HepG2 (cell line): ENCODE measurements at regions not wholly inside any gene's neighbourhood (a gene's known extent, or its start where the extent isn't known, plus 50 kb on each side); places are given as distances from the start of the nearest gene placed in this dataset.

Source experiments
- ATAC-seq: fragments of 200-7000 bp; cut with Tn5 transposase; 3 replicates; pipeline ENCODE4 v1.9.1; 2020; ENCODE audit warnings: mild to moderate bottlenecking, moderate library complexity
- BruUV-seq: library from RNA; stranded (reverse); fragments of 400-500 nt; replicated peaks from 2 replicates; lab custom pipeline; 2021; lab: Mats Ljungman, UMichigan
- CTCF ChIA-PET: fragments of 300-600 bp; formaldehyde crosslinking; extraction: SDS; loops from one replicate; lab custom pipeline; 2021; ENCODE audit warnings: low total read pairs, inconsistent platforms, low intra/inter-chr PET ratio; lab: Yijun Ruan, JAX
- POLR2A ChIA-PET: fragments of 350-600 bp; sonication (Branson Sonifier 250); formaldehyde crosslinking; loops from one replicate; lab custom pipeline; 2020; ENCODE audit warnings: antibody characterized with exemption, inconsistent platforms; lab: Yijun Ruan, JAX
- DNase-seq: peaks from one replicate; pipeline ENCODE4 v3.0.0-alpha.2; 2015; ENCODE audit warnings: low spot score
- FAIRE-seq: peaks from 3 replicates; lab custom pipeline; 2011; peaks lifted over from hg19 to GRCh38; lab: Jason Lieb, UNC
- H2AFZ ChIP-seq: one replicate; pipeline ENCODE4 v1.6.1; 2011; ENCODE audit warnings: low read length, inconsistent platforms
- H3K27ac ChIP-seq: fragments of 300-600 bp; 3 replicates; pipeline ENCODE4 v1.8.0; 2011; ENCODE audit warnings: mixed run types, mild to moderate bottlenecking, mixed read lengths, low read length, inconsistent platforms; ENCODE audit not compliant: insufficient read depth; ENCODE audit errors: extremely low read length
- H3K27me3 ChIP-seq, 2 experiments: fragments of 200-600 bp in 1 of 2; 2 replicates in 1 of 2; 3 replicates in 1 of 2; pipeline versions ENCODE4 v1.6.0 to v1.8.0; 2011; ENCODE audit warnings: low read length in 2 of 2, mild to moderate bottlenecking in 2 of 2, moderate library complexity in 2 of 2, inconsistent platforms in 1 of 2; ENCODE audit not compliant: insufficient read depth in 2 of 2, control insufficient read depth in 1 of 2
- H3K36me3 ChIP-seq, 2 experiments: fragments of 200-600 bp in 1 of 2; replicated peaks in 1 of 2; 2 replicates in 1 of 2; 3 replicates in 1 of 2; pipeline versions ENCODE4 v1.5.1 to v1.8.0; 2011; ENCODE audit warnings: low read length in 2 of 2, inconsistent platforms in 1 of 2; ENCODE audit not compliant: insufficient read depth in 2 of 2, control insufficient read depth in 1 of 2
- H3K4me1 ChIP-seq: 2 replicates; pipeline ENCODE4 v1.5.1; 2012; ENCODE audit warnings: low read length, inconsistent platforms; ENCODE audit not compliant: insufficient read depth
- H3K4me2 ChIP-seq: 2 replicates; pipeline ENCODE4 v1.6.0; 2011; ENCODE audit warnings: low read depth, low read length, inconsistent platforms
- H3K4me3 ChIP-seq, 3 experiments: fragments of 200-600 bp in 1 of 3; sonication (generic), shearing (Covaris generic) in 1 of 3; replicated peaks in 1 of 3; 2 replicates each; pipeline ENCODE4 v1.5.1; 2011 to 2016; ENCODE audit warnings: low read length in 3 of 3, inconsistent platforms in 2 of 3, low read depth in 2 of 3, mild to moderate bottlenecking in 2 of 3, control low read depth in 1 of 3, mixed read lengths in 1 of 3; ENCODE audit not compliant: insufficient read depth in 1 of 3
- H3K79me2 ChIP-seq: one replicate; pipeline ENCODE4 v1.6.1; 2011; ENCODE audit warnings: low read length, inconsistent platforms; ENCODE audit not compliant: insufficient read depth
- H3K9ac ChIP-seq: 2 replicates; pipeline ENCODE4 v1.6.0; 2011; ENCODE audit warnings: mild to moderate bottlenecking, low read depth, low read length, inconsistent platforms; ENCODE audit not compliant: insufficient read depth
- H3K9me3 ChIP-seq: 2 replicates; pipeline ENCODE4 v1.5.1; 2012; ENCODE audit warnings: mild to moderate bottlenecking, low read length
- H4K20me1 ChIP-seq: 2 replicates; pipeline ENCODE4 v1.6.0; 2011; ENCODE audit warnings: inconsistent platforms, mild to moderate bottlenecking, low read length, moderate library complexity; ENCODE audit not compliant: insufficient read depth
- KDM5B ChIP-seq: sonication (generic); formaldehyde crosslinking; IDR thresholded peaks from 2 replicates; pipeline ENCODE4 v1.4.0; 2020; ENCODE audit warnings: missing genetic modification reagents, mild to moderate bottlenecking, borderline replicate concordance
- SMAD1 ChIP-seq: sonication (generic); formaldehyde crosslinking; IDR thresholded peaks from 2 replicates; pipeline ENCODE4 v1.4.0; 2020; ENCODE audit warnings: missing genetic modification reagents, low read depth, mild to moderate bottlenecking, borderline replicate concordance
- WGBS: methylation state at CpG from one replicate; pipeline ENCODE4 v1.1.6; 2017; ENCODE audit warnings: low lambda C conversion rate; 5-methylcytosine and 5-hydroxymethylcytosine counted together
- in situ Hi-C: cut with HindIII; loops from 2 replicates; pipeline ENCODE4 v1.10.0; 2017; ENCODE audit warnings: low pct_unique_long_range_greater_than_20kb; ENCODE audit not compliant: extremely low pct_ligation_motif_present
- intact Hi-C: fragments of 100-400 bp; cut with micrococcal nuclease; formaldehyde crosslinking; loops from one replicate; pipeline ENCODE4 v1.10.0; 2022; ENCODE audit not compliant: unreplicated experiment
- TF ChIP-seq, protein P1 (sequence below): fragments of 450-650 bp; IDR thresholded peaks from 2 replicates; pipeline ENCODE4 v1.6.1; 2016
- TF ChIP-seq, protein P2 (sequence below): sonication (generic); formaldehyde crosslinking; IDR thresholded peaks from 2 replicates; pipeline ENCODE4 v1.5.1; 2020; ENCODE audit warnings: mild to moderate bottlenecking, missing genetic modification reagents, moderate library complexity
- TF ChIP-seq, protein P3 (sequence below): sonication (generic); formaldehyde crosslinking; IDR thresholded peaks from 2 replicates; pipeline ENCODE4 v1.4.0; 2020; ENCODE audit warnings: missing genetic modification reagents

DNA sequence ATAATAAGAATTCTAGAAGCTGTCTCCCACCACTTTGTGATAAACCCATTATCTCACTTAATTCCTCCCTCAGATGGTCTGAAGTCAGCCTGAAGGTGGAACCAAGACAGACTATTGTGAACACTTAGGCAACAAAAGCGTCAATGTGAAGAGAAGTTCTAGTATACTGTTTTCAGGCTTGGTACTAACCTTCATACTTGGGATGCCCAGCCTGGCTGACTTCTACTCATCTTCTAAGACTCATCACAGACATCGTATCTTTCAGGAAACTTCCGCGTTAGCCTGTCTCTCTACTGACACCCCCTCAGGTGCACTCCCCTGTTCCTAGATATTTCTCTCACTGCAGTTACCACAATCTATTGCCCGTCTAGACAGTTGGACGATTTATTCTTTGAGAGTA, 201.2 kb downstream of the SATB1 start:
- BruUV-seq: no TSS peak
- Histone ChIP-seq H3K4me2 (no peak overlapping the region), H3K27ac (no peak overlapping the region), H3K36me3 (no peaks in the 10 kb centered on the region), H2AFZ (no peak overlapping the region), H4K20me1 (no peaks in the 10 kb centered on the region), H3K27me3 (no peaks in the 10 kb centered on the region), H3K9me3 (no peaks in the 10 kb centered on the region), H3K9ac (no peak overlapping the region), H3K79me2 (no peaks in the 10 kb centered on the region), H3K4me3 (no peak overlapping the region), H3K4me1 (no peaks in the 10 kb centered on the region)
- in situ Hi-C loops (no loop called here), intact Hi-C loops (no loop called here)
- POLR2A ChIA-PET: no interaction called here
- ATAC-seq (no peak), DNase-seq (no peak), FAIRE-seq (no peak)
- TF ChIP-seq, protein P1, sequence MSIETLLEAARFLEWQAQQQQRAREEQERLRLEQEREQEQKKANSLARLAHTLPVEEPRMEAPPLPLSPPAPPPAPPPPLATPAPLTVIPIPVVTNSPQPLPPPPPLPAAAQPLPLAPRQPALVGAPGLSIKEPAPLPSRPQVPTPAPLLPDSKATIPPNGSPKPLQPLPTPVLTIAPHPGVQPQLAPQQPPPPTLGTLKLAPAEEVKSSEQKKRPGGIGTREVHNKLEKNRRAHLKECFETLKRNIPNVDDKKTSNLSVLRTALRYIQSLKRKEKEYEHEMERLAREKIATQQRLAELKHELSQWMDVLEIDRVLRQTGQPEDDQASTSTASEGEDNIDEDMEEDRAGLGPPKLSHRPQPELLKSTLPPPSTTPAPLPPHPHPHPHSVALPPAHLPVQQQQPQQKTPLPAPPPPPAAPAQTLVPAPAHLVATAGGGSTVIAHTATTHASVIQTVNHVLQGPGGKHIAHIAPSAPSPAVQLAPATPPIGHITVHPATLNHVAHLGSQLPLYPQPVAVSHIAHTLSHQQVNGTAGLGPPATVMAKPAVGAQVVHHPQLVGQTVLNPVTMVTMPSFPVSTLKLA: no peak
- TF ChIP-seq KDM5B (CRISPR knock-in tag): no peak
- TF ChIP-seq, protein P2, sequence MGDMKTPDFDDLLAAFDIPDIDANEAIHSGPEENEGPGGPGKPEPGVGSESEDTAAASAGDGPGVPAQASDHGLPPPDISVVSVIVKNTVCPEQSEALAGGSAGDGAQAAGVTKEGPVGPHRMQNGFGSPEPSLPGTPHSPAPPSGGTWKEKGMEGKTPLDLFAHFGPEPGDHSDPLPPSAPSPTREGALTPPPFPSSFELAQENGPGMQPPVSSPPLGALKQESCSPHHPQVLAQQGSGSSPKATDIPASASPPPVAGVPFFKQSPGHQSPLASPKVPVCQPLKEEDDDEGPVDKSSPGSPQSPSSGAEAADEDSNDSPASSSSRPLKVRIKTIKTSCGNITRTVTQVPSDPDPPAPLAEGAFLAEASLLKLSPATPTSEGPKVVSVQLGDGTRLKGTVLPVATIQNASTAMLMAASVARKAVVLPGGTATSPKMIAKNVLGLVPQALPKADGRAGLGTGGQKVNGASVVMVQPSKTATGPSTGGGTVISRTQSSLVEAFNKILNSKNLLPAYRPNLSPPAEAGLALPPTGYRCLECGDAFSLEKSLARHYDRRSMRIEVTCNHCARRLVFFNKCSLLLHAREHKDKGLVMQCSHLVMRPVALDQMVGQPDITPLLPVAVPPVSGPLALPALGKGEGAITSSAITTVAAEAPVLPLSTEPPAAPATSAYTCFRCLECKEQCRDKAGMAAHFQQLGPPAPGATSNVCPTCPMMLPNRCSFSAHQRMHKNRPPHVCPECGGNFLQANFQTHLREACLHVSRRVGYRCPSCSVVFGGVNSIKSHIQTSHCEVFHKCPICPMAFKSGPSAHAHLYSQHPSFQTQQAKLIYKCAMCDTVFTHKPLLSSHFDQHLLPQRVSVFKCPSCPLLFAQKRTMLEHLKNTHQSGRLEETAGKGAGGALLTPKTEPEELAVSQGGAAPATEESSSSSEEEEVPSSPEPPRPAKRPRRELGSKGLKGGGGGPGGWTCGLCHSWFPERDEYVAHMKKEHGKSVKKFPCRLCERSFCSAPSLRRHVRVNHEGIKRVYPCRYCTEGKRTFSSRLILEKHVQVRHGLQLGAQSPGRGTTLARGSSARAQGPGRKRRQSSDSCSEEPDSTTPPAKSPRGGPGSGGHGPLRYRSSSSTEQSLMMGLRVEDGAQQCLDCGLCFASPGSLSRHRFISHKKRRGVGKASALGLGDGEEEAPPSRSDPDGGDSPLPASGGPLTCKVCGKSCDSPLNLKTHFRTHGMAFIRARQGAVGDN (CRISPR knock-in tag): no peak
- TF ChIP-seq SMAD1 (CRISPR knock-in tag): no peak
- TF ChIP-seq, protein P3, sequence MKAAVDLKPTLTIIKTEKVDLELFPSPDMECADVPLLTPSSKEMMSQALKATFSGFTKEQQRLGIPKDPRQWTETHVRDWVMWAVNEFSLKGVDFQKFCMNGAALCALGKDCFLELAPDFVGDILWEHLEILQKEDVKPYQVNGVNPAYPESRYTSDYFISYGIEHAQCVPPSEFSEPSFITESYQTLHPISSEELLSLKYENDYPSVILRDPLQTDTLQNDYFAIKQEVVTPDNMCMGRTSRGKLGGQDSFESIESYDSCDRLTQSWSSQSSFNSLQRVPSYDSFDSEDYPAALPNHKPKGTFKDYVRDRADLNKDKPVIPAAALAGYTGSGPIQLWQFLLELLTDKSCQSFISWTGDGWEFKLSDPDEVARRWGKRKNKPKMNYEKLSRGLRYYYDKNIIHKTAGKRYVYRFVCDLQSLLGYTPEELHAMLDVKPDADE (CRISPR knock-in tag): no peak
- 44% methylated on average over 6 of the region's 6 CpGs for WGBS
- CTCF ChIA-PET: no interaction called here
